ENCODE measurements at regions not wholly inside any gene's neighbourhood (a gene's known extent, or its start where the extent isn't known, plus 50 kb on each side); places are given as distances from the start of the nearest gene placed in this dataset.
A peak's percentile ranks its signal among the peaks of the same experiment; 100 is the strongest.
"Not testable (repeated sequence)": the region's sequence is repeated elsewhere in the genome, so short reads cannot be mapped to it uniquely, and the experiment has no call there.

- intact Hi-C loops (cut with DNase I; ENCODE audit: low total_unique reads), result no loop called here
- no peak for TF ChIP-seq CTCF (IDR thresholded peaks at IDR 0.05)
Observed at GRCh38 chr2:23041443-23041842, 343.5 kb upstream of the KLHL29 start.

GRCh38 chr2:23042216-23042906, 342.6 kb upstream of the KLHL29 start:
- peak overlapping the region; percentile 42 to 50 for H3K27ac ChIP-seq
- intact Hi-C loops (cut with DNase I; ENCODE audit: low total_unique reads), result no loop called here
- H3K9me3 ChIP-seq, result no peaks in the 10 kb centered on the region
- no peaks in the 10 kb centered on the region for H3K36me3 ChIP-seq
- H3K4me3 ChIP-seq, result no peak overlapping the region
- H3K4me1 ChIP-seq, result peaks cover 0 to 41% (median 14%) of the 10 kb centered on the region in 4 donors
- DNase-seq, result peak; percentile 65 to 74
- no peaks in the 10 kb centered on the region for H3K27me3 ChIP-seq
- no peak for TF ChIP-seq CTCF (IDR thresholded peaks at IDR 0.05)

More at GRCh38 chr2:23041443-23041842, 343.5 kb upstream of the KLHL29 start:
- peaks cover 0 to 41% (median 14%) of the 10 kb centered on the region in 4 donors for H3K4me1 ChIP-seq
- no peaks in the 10 kb centered on the region for H3K27me3 ChIP-seq
- no peak overlapping the region for H3K4me3 ChIP-seq
- no peak for DNase-seq
- peak overlapping the region in 1 of 2 donors; percentile 50 for H3K27ac ChIP-seq
- H3K9me3 ChIP-seq, result no peaks in the 10 kb centered on the region
- no peaks in the 10 kb centered on the region for H3K36me3 ChIP-seq

GRCh38 chr2:23050388-23050787, 334.6 kb upstream of the KLHL29 start:
- Histone ChIP-seq H3K36me3 (no peaks in the 10 kb centered on the region), H3K27me3 (no peaks in the 10 kb centered on the region), H3K9me3 (no peaks in the 10 kb centered on the region), H3K4me1 (no peaks in the 10 kb centered on the region), H3K27ac (no peak overlapping the region), H3K4me3 (no peak overlapping the region)
- DNase-seq, result no peak
- no peak for TF ChIP-seq CTCF (IDR thresholded peaks at IDR 0.05)
- intact Hi-C loops (cut with DNase I; ENCODE audit: low total_unique reads), result no loop called here

- no peak for DNase-seq
- H3K36me3 ChIP-seq, result no peaks in the 10 kb centered on the region
- no peaks in the 10 kb centered on the region for H3K4me1 ChIP-seq
- intact Hi-C loops (cut with DNase I; ENCODE audit: low total_unique reads), result no loop called here
- no peak overlapping the region for H3K27ac ChIP-seq
- H3K9me3 ChIP-seq, result no peaks in the 10 kb centered on the region
- no peak overlapping the region for H3K4me3 ChIP-seq
- TF ChIP-seq CTCF (IDR thresholded peaks at IDR 0.05), result no peak
- no peaks in the 10 kb centered on the region for H3K27me3 ChIP-seq
Observed at GRCh38 chr2:23053601-23054000, 331.4 kb upstream of the KLHL29 start.

GRCh38 chr2:23055251-23055650, 329.7 kb upstream of the KLHL29 start:
- DNase-seq, result no peak
- no peak for TF ChIP-seq CTCF (IDR thresholded peaks at IDR 0.05)
- H3K27me3 ChIP-seq, result no peaks in the 10 kb centered on the region
- no peak overlapping the region for H3K27ac ChIP-seq
- H3K9me3 ChIP-seq, result no peaks in the 10 kb centered on the region
- intact Hi-C loops (cut with DNase I; ENCODE audit: low total_unique reads), result no loop called here
- no peaks in the 10 kb centered on the region for H3K36me3 ChIP-seq
- H3K4me3 ChIP-seq, result no peak overlapping the region
- no peaks in the 10 kb centered on the region for H3K4me1 ChIP-seq

GRCh38 chr2:23056846-23057245, 328.1 kb upstream of the KLHL29 start:
- H3K9me3 ChIP-seq; H3K36me3 ChIP-seq; H3K4me1 ChIP-seq; H3K27me3 ChIP-seq; DNase-seq; H3K4me3 ChIP-seq; intact Hi-C loops (cut with DNase I; ENCODE audit: low total_unique reads); H3K27ac ChIP-seq: not testable (repeated sequence)
